ENCODE measurements at regions not wholly inside any gene's neighbourhood (a gene's known extent, or its start where the extent isn't known, plus 50 kb on each side); places are given as distances from the start of the nearest gene placed in this dataset.

DNA sequence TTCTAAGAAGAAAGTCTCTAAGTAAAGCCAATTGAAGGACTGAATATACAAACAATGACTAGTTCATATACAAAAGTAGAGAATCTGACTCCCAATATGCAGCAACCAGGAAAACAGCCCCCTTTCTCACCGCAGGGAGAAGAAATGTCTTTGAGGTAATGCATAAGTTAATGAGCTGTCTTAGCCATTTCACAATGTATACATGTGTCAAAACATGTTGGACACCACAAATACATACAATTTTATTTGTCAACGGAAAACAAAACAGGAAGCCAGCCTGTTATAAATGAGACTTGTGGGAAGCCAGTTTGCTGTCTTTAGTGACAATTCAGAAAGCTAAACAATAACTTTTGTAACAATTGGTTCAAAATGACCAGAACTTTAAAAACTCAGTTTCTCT is 389.2 kb downstream of the CBLN2 start:
- TF ChIP-seq EZH2 (IDR thresholded peaks at IDR 0.05; ENCODE audit: borderline replicate concordance) (no peak), CTCF (IDR thresholded peaks at IDR 0.05; ENCODE audit: poor library complexity) (no peak), EZH2phosphoT487 (IDR thresholded peaks at IDR 0.05; ENCODE audit: low read depth, severe bottlenecking, unreplicated experiment) (no peak)
